HT1080 (cell line): ENCODE measurements at regions not wholly inside any gene's neighbourhood (a gene's known extent, or its start where the extent isn't known, plus 50 kb on each side); places are given as distances from the start of the nearest gene placed in this dataset.

Source experiments
- DNase-seq: peaks from one replicate; pipeline ENCODE4 v3.0.0-alpha.2; 2015; ENCODE audit warnings: low read depth

GRCh38 chr12:39499296-39499695 is 56.4 kb upstream of the KIF21A start:
- peak; percentile 36 for DNase-seq
